GM23338 (cell line): ENCODE measurements at regions not wholly inside any gene's neighbourhood (a gene's known extent, or its start where the extent isn't known, plus 50 kb on each side); places are given as distances from the start of the nearest gene placed in this dataset.

Experiments used
- ATAC-seq: fragments of 200-7000 bp; cut with Tn5 transposase; 3 replicates; pipeline ENCODE4 v1.9.1; 2020
- DNase-seq: peaks from one replicate; pipeline ENCODE4 v3.0.0-alpha.2; 2015; ENCODE audit warnings: low spot score
- H2AFZ ChIP-seq: fragments of 200-600 bp; sonication (generic); 2 replicates; pipeline ENCODE4 v1.8.0; 2016; ENCODE audit warnings: antibody characterized with exemption, mild to moderate bottlenecking, moderate library complexity
- H3F3A ChIP-seq: fragments of 200-600 bp; sonication (generic); replicated peaks from 2 replicates; pipeline ENCODE4 v1.8.0; 2017; ENCODE audit warnings: antibody characterized with exemption, mixed run types, low read depth
- H3K27ac ChIP-seq: fragments of 200-600 bp; sonication (generic); 2 replicates; pipeline ENCODE4 v1.6.1; 2016; ENCODE audit warnings: low read depth
- H3K27me3 ChIP-seq: fragments of 200-600 bp; sonication (generic); 2 replicates; pipeline ENCODE4 v1.8.0; 2016; ENCODE audit warnings: mild to moderate bottlenecking, mixed run types, moderate library complexity; ENCODE audit not compliant: insufficient read depth
- H3K36me3 ChIP-seq: fragments of 200-600 bp; sonication (generic); 2 replicates; pipeline ENCODE4 v1.8.0; 2016; ENCODE audit warnings: mild to moderate bottlenecking; ENCODE audit not compliant: insufficient read depth
- H3K4me1 ChIP-seq: fragments of 200-600 bp; sonication (generic); 2 replicates; pipeline ENCODE4 v1.8.0; 2016; ENCODE audit warnings: mild to moderate bottlenecking, moderate library complexity; ENCODE audit not compliant: insufficient read depth
- H3K4me2 ChIP-seq: fragments of 200-600 bp; sonication (generic); 2 replicates; pipeline ENCODE4 v1.7.1; 2017; ENCODE audit warnings: mixed run types
- H3K4me3 ChIP-seq: fragments of 200-600 bp; sonication (generic); 2 replicates; pipeline ENCODE4 v1.6.1; 2016; ENCODE audit warnings: mixed run types
- H3K79me2 ChIP-seq: fragments of 200-600 bp; sonication (generic); replicated peaks from 2 replicates; pipeline ENCODE4 v1.8.0; 2017; ENCODE audit warnings: mild to moderate bottlenecking; ENCODE audit not compliant: insufficient read depth
- H3K9me2 ChIP-seq: fragments of 200-600 bp; sonication (generic); 2 replicates; pipeline ENCODE4 v1.8.0; 2017; ENCODE audit not compliant: insufficient read depth
- H4K20me1 ChIP-seq: fragments of 200-600 bp; sonication (generic); replicated peaks from 2 replicates; pipeline ENCODE4 v1.8.0; 2017; ENCODE audit warnings: mild to moderate bottlenecking; ENCODE audit not compliant: insufficient read depth
- H3K27ac Mint-ChIP-seq: 2 replicates; pipeline ENCODE4 v1.8.0; 2020; ENCODE audit warnings: inconsistent platforms, mild to moderate bottlenecking, moderate library complexity, mixed read lengths
- H3K27me3 Mint-ChIP-seq: 3 replicates; pipeline ENCODE4 v1.8.0; 2022; ENCODE audit warnings: low read depth, mild to moderate bottlenecking, moderate library complexity, mixed read lengths, inconsistent platforms; ENCODE audit not compliant: insufficient read depth, poor library complexity
- H3K36me3 Mint-ChIP-seq: 3 replicates; pipeline ENCODE4 v1.8.0; 2021; ENCODE audit warnings: low read depth, mild to moderate bottlenecking, inconsistent platforms, moderate library complexity, mixed read lengths
- H3K4me1 Mint-ChIP-seq: 3 replicates; pipeline ENCODE4 v1.8.0; 2020; ENCODE audit warnings: mild to moderate bottlenecking, inconsistent platforms, mixed read lengths
- H3K4me3 Mint-ChIP-seq: 3 replicates; pipeline ENCODE4 v1.8.0; 2021; ENCODE audit warnings: moderate library complexity, mild to moderate bottlenecking, inconsistent platforms, mixed read lengths
- H3K9me3 Mint-ChIP-seq: 3 replicates; pipeline ENCODE4 v1.8.0; 2020; ENCODE audit warnings: moderate library complexity, mild to moderate bottlenecking, inconsistent platforms, mixed read lengths
- CREB1 ChIP-seq: fragments of 250-450 bp; sonication (Bioruptor Pico); IDR thresholded peaks from 2 replicates; pipeline ENCODE4 v1.5.0; 2020; ENCODE audit warnings: low read depth, mild to moderate bottlenecking, moderate library complexity
- CTCF ChIP-seq, 2 experiments: fragments of 200-600 bp in 1 of 2; sonication (generic) in 1 of 2; conservative IDR thresholded peaks; 2 replicates each; pipeline versions ENCODE4 v1.5.1 to v1.6.1; 2016 to 2017; ENCODE audit warnings: antibody characterized with exemption in 2 of 2, low read depth in 2 of 2, mild to moderate bottlenecking in 2 of 2, moderate library complexity in 1 of 2
- ETS1 ChIP-seq: IDR thresholded peaks from 2 replicates; pipeline ENCODE4 v1.6.1; 2016; ENCODE audit warnings: antibody characterized with exemption
- EZH2phosphoT487 ChIP-seq: fragments of 200-600 bp; sonication (generic); IDR thresholded peaks from one replicate; pipeline ENCODE4 v1.8.1; 2018; ENCODE audit warnings: antibody characterized with exemption; ENCODE audit not compliant: unreplicated experiment
- JUNB ChIP-seq: IDR thresholded peaks from one replicate; pipeline ENCODE4 v1.6.1; 2016; ENCODE audit warnings: antibody characterized with exemption; ENCODE audit not compliant: unreplicated experiment
- NANOG ChIP-seq: IDR thresholded peaks from 2 replicates; pipeline ENCODE4 v1.6.1; 2016; ENCODE audit warnings: antibody characterized with exemption, borderline replicate concordance
- POLR2AphosphoS5 ChIP-seq: IDR thresholded peaks from 2 replicates; pipeline ENCODE4 v1.6.1; 2016; ENCODE audit warnings: antibody characterized with exemption, low read depth
- ZNF114 ChIP-seq: fragments of 250-450 bp; sonication (Bioruptor Pico); IDR thresholded peaks from 2 replicates; pipeline ENCODE4 v1.5.0; 2020; ENCODE audit warnings: mild to moderate bottlenecking, moderate library complexity
- ZNF331 ChIP-seq: fragments of 250-450 bp; sonication (Bioruptor Pico); IDR thresholded peaks from 2 replicates; pipeline ENCODE4 v1.5.0; 2020; ENCODE audit warnings: low read depth, mild to moderate bottlenecking, moderate library complexity
- TF ChIP-seq, protein P1 (sequence below): IDR thresholded peaks from one replicate; pipeline ENCODE4 v1.6.1; 2018; ENCODE audit warnings: antibody characterized with exemption; ENCODE audit not compliant: unreplicated experiment

DNA sequence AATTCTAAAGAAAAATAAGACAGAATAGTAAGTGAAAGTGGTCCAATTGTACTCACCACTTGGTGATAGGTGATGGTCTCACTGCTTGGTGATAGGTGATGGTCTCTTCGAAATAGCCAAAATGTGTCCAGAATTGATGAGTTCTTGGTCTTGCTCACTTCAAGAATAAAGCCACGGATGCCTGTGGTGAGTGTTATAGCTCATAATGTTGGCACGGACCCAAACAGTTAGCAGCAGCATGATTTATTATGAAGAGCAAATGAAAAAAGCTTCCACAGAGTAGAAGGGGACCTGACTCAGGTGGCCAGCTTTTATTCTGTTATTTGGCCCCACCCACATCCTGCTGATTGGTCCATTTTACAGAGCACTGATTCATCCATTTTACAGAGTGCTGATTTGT lies 272.6 kb downstream of the RPS4Y2 start (continued):
- TF ChIP-seq, protein P1, sequence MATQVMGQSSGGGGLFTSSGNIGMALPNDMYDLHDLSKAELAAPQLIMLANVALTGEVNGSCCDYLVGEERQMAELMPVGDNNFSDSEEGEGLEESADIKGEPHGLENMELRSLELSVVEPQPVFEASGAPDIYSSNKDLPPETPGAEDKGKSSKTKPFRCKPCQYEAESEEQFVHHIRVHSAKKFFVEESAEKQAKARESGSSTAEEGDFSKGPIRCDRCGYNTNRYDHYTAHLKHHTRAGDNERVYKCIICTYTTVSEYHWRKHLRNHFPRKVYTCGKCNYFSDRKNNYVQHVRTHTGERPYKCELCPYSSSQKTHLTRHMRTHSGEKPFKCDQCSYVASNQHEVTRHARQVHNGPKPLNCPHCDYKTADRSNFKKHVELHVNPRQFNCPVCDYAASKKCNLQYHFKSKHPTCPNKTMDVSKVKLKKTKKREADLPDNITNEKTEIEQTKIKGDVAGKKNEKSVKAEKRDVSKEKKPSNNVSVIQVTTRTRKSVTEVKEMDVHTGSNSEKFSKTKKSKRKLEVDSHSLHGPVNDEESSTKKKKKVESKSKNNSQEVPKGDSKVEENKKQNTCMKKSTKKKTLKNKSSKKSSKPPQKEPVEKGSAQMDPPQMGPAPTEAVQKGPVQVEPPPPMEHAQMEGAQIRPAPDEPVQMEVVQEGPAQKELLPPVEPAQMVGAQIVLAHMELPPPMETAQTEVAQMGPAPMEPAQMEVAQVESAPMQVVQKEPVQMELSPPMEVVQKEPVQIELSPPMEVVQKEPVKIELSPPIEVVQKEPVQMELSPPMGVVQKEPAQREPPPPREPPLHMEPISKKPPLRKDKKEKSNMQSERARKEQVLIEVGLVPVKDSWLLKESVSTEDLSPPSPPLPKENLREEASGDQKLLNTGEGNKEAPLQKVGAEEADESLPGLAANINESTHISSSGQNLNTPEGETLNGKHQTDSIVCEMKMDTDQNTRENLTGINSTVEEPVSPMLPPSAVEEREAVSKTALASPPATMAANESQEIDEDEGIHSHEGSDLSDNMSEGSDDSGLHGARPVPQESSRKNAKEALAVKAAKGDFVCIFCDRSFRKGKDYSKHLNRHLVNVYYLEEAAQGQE, result no peak
- TF ChIP-seq CREB1 (CRISPR knock-in tag) (no peak), EZH2phosphoT487 (no peak)

DNA sequence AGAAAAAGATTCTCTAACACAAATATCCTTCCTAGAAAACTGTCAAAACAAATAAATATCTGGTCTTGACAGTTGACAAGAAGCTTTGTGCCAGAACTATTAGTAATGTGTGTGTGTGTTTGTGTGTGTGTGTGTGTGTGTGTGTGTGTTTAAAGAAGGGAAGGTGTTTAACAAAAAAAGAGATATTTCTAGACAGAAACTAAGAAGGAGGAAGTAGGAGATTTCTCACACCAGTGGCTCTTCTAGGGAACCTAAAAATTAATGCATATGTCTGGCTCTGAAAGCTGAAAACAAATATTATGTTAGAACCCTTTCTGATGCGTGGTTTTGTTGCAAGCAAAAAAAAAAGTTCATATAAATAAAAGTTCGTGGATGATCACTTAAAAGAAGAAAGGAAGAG lies 277.5 kb downstream of the RPS4Y2 start:
- ATAC-seq (no peak), DNase-seq (no peak)
- no peak overlapping the region for H3K4me3 Mint-ChIP-seq
- Histone ChIP-seq H2AFZ (no peak overlapping the region), H4K20me1 (no peaks in the 10 kb centered on the region), H3K36me3 (no peaks in the 10 kb centered on the region), H3F3A (no peaks in the 10 kb centered on the region), H3K27me3 (no peaks in the 10 kb centered on the region), H3K9me2 (no peaks in the 10 kb centered on the region), H3K4me2 (no peak overlapping the region), H3K4me3 (no peak overlapping the region), H3K79me2 (no peaks in the 10 kb centered on the region), H3K27ac (no peak overlapping the region), H3K4me1 (no peaks in the 10 kb centered on the region)
- H3K27me3 Mint-ChIP-seq, result no peaks in the 10 kb centered on the region
- H3K9me3 Mint-ChIP-seq, result peaks cover 75% of the 10 kb centered on the region
- no peaks in the 10 kb centered on the region for H3K4me1 Mint-ChIP-seq
- no peak overlapping the region for H3K27ac Mint-ChIP-seq
- peaks cover 16% of the 10 kb centered on the region for H3K36me3 Mint-ChIP-seq
- TF ChIP-seq, protein P1, result no peak
- TF ChIP-seq ZNF331, result no peak
- no peak for TF ChIP-seq CREB1 (CRISPR knock-in tag)
- TF ChIP-seq ETS1, result no peak
- TF ChIP-seq EZH2phosphoT487, result no peak
- no peak for TF ChIP-seq ZNF114 (CRISPR knock-in tag)
- TF ChIP-seq JUNB, result no peak
- no peak for TF ChIP-seq POLR2AphosphoS5
- TF ChIP-seq CTCF (conservative IDR thresholded peaks at IDR 0.05; ENCODE audit: low read depth in 2 of 2), result no peak
- TF ChIP-seq NANOG, result no peak
